SJSA1 (cell line): ENCODE measurements at regions not wholly inside any gene's neighbourhood (a gene's known extent, or its start where the extent isn't known, plus 50 kb on each side); places are given as distances from the start of the nearest gene placed in this dataset.

ENCODE experiments used
- DNase-seq, 2 experiments: peaks; one replicate each; pipeline ENCODE4 v3.0.0-alpha.2; 2015 to 2020; ENCODE audit warnings: low spot score in 2 of 2, low read depth in 1 of 2
- H3K27ac ChIP-seq: fragments of 250-450 bp; sonication (Bioruptor Pico); 2 replicates; pipeline ENCODE4 v1.5.1; 2020; ENCODE audit warnings: mild to moderate bottlenecking, moderate library complexity
- H3K27me3 ChIP-seq: fragments of 250-450 bp; sonication (Bioruptor Pico); replicated peaks from 2 replicates; pipeline ENCODE4 v1.5.1; 2020; ENCODE audit warnings: mild to moderate bottlenecking, moderate library complexity
- H3K36me3 ChIP-seq: fragments of 250-450 bp; sonication (Bioruptor Pico); 2 replicates; pipeline ENCODE4 v1.5.1; 2020; ENCODE audit warnings: mild to moderate bottlenecking
- H3K4me1 ChIP-seq: fragments of 250-450 bp; sonication (Bioruptor Pico); replicated peaks from 2 replicates; pipeline ENCODE4 v1.6.1; 2021; ENCODE audit warnings: mild to moderate bottlenecking
- H3K4me3 ChIP-seq: fragments of 250-450 bp; sonication (Bioruptor Pico); 2 replicates; pipeline ENCODE4 v1.5.1; 2020; ENCODE audit warnings: mild to moderate bottlenecking
- H3K9me3 ChIP-seq: fragments of 250-450 bp; sonication (Bioruptor Pico); replicated peaks from 2 replicates; pipeline ENCODE4 v1.5.1; 2020; ENCODE audit warnings: mild to moderate bottlenecking

DNA sequence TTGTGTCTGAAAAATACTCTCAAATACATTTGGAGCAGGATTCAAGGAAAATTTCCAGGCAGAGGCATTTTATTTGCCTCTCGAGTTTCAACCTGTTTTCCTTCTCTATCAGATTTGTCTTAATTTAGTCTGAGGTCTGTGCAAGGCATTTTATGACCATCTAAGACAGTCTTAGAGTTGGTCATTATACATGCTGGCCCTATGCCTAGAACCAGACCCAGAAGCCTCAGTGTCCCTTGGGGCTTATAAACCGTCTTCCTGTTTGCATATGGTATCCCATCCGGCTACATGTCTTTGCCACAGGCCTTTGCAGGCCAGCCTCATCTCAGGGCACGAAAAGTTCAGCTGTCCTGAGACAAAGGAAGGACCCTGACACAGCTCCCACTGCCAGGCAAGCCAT, 346.1 kb downstream of the SIPA1L2 start:
- Histone ChIP-seq H3K27me3 (no peaks in the 10 kb centered on the region), H3K27ac (no peak overlapping the region), H3K4me3 (no peak overlapping the region), H3K4me1 (no peaks in the 10 kb centered on the region; the same call in 1 of the 2 replicates), H3K9me3 (no peaks in the 10 kb centered on the region), H3K36me3 (no peaks in the 10 kb centered on the region)
- no peak for DNase-seq

DNA sequence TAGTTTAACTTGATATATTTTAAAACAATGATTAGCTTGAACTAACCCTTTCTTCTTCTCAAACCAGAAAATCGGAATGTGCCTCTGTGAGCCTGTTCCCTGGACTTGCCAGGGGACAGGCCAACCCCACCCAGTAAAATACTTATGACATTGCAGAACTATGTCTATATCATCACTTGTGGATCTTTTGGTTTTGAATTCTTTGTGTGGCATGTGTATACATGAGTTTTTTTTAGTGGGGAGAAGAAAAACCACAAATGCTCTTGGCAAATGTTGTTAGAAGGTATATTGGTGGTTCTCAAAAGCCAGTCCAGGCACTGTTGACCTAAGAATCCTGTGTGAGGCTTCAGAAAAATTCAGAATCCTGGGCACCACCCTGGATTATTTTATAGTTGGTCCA, 347.4 kb downstream of the SIPA1L2 start:
- DNase-seq, result peak in 1 of 2 experiments; percentile 27
- H3K27ac ChIP-seq, result no peak overlapping the region
- H3K4me3 ChIP-seq, result no peak overlapping the region
- no peaks in the 10 kb centered on the region for H3K27me3 ChIP-seq
- no peaks in the 10 kb centered on the region for H3K36me3 ChIP-seq
- no peaks in the 10 kb centered on the region for H3K9me3 ChIP-seq
- H3K4me1 ChIP-seq, result no peaks in the 10 kb centered on the region; the same call in 1 of the 2 replicates

DNA sequence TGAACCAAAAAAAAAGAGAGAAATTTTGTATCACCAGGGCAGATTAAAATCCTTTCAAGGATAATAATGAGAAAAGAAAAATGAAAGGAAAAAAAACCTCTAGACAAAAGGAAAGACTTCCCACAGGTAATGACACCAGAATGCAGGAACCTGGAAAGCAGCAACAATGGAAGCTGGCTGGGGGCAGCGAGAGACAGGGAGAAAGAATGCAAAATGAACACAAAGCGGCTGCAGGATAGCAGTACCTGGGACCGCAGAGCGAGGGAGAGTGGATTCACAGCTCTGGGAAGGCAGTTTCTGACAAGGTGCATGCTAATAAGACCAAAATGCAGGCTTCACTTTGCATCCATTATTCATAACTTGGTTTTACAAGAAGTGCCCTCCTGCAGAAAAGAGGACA, 349.0 kb downstream of the SIPA1L2 start:
- Histone ChIP-seq H3K9me3 (no peaks in the 10 kb centered on the region), H3K27me3 (no peaks in the 10 kb centered on the region), H3K36me3 (no peaks in the 10 kb centered on the region), H3K4me3 (no peak overlapping the region), H3K27ac (no peak overlapping the region), H3K4me1 (no peaks in the 10 kb centered on the region; the same call in 1 of the 2 replicates)
- DNase-seq, result no peak

DNA sequence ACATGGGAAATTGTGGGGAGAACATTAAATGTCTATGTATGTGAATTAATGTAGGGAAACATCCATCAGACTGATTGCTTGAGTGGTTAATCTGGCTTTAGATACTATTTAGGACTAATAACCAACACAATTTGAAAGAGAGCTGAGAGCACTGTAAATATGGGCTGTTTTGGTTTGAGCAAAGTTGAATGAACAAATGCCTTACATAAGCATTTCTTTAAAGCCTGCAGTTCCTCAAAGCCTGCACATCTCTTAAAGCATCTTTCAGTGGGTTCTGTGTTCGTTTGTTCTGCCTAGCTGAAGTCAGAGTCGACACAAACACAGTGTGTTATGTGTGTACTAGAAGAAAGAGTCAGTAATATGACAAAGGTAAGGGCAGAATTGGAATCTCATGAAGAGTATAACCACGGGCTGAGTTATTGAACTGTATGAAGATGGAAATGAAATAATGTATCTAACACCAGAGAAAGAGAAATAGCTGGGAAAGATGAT, 350.0 kb downstream of the SIPA1L2 start:
- H3K4me1 ChIP-seq, result no peaks in the 10 kb centered on the region; the same call in 1 of the 2 replicates
- H3K4me3 ChIP-seq, result no peak overlapping the region
- no peaks in the 10 kb centered on the region for H3K9me3 ChIP-seq
- DNase-seq, result no peak
- H3K36me3 ChIP-seq, result no peaks in the 10 kb centered on the region
- H3K27ac ChIP-seq, result no peak overlapping the region
- no peaks in the 10 kb centered on the region for H3K27me3 ChIP-seq

DNA sequence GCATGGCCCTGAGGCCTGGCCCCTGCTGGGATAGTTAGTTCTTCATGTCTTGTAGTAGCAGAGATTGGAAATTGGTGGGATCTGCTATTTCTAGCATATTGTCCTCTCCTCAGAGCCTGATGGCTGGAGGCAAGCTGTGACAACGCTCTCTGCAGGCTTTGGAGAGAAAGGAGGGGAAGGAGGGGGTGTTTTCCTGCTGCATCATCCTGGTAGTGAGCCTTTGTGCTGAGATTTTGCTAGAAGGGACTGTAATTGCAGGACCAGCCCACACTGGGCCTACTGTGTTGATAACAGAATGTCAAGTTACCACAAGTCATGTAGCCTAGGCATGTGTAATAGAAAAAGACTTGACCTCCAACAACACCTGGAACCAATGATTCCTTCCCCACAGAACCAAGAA, 351.0 kb downstream of the SIPA1L2 start:
- Histone ChIP-seq H3K36me3 (no peaks in the 10 kb centered on the region), H3K27ac (no peak overlapping the region), H3K4me1 (no peaks in the 10 kb centered on the region; the same call in 1 of the 2 replicates), H3K4me3 (no peak overlapping the region), H3K9me3 (no peaks in the 10 kb centered on the region), H3K27me3 (no peaks in the 10 kb centered on the region)
- DNase-seq, result no peak

DNA sequence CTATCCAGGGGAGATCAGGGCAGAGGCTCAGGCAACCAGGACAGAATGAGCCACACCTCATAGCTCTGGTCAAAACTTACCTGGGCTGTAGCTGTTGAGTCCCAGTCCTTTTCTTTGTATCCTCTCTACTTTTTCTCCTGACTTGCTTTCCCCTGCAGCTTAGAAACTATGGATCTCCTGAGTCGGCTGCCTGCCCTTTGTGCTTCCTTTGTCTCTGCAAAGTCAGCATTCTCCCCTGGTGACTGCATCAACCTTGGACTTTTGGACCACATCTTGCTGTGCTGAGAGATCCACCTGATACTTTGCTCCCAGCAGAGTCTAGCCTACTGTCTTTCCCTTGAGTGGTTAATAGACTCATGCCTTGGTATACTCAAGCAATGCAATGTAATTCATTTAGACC, 353.3 kb downstream of the SIPA1L2 start:
- no peak for DNase-seq
- H3K36me3 ChIP-seq, result no peaks in the 10 kb centered on the region
- H3K9me3 ChIP-seq, result no peaks in the 10 kb centered on the region
- no peaks in the 10 kb centered on the region for H3K27me3 ChIP-seq
- no peak overlapping the region for H3K27ac ChIP-seq
- H3K4me3 ChIP-seq, result no peak overlapping the region
- H3K4me1 ChIP-seq, result no peaks in the 10 kb centered on the region

DNA sequence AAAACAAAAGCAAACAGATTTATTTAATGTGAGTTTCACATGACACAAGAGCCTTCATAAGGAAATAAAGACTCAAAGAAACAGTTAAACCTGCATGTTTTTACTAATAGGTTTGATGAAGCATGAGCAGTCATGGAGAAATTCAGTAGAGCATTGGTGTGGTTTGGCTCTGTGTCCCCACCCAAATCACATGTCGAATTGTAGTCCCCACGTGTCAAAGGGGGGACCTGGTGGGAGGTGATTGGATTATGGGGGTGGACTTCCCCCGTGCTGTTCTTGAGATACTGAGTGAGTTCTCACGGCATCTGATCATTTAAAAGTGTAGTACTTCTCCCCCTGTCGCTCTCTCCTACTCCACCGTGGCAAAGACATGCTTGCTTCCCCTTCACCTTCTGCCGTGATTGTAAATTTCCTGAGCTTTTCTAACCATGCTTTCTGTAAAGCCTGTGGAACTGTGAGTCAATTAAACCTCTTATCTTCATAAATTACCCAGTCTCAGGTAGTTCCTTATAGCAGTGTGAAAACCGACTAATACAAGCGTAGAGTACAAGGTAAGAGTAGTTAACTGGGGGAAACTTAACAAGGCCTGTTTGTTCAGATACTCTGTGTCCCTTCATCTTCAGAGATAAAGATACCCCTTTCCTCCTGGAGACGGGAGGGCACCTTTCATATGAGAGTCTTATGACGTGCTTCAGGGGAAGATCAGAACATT, 354.8 kb downstream of the SIPA1L2 start:
- H3K27ac ChIP-seq, result no peak overlapping the region
- H3K9me3 ChIP-seq, result no peaks in the 10 kb centered on the region
- no peak overlapping the region for H3K4me3 ChIP-seq
- H3K4me1 ChIP-seq, result no peaks in the 10 kb centered on the region
- no peaks in the 10 kb centered on the region for H3K27me3 ChIP-seq
- DNase-seq, result no peak
- no peaks in the 10 kb centered on the region for H3K36me3 ChIP-seq

DNA sequence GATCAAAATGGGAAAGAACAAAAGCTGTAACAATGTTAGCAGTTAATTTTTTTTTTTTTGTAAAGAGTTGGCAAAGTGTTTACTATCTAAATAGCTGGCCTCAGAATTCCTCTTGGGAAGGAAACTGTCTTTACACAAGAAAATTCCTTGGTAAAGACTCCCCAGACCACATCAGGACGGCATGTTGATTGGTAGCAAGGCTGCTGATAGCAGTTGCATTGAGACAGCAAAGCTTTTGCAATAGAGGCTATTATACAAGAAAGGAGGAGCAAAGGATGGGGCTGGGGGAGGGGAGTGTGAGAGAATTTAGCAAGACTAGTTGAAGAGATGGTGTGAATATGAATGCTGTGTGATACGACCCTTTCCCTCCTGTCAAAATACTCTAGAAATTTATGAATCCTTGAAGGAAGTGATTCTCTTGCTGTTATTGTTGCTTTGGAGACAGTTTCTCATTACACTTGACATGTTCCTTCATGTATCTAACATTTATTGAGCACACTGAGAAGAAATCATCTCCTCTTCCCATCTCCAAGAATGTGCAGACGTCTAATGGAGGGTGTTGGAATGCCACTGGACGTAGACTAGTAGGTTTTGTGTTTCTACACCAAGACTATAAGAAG, 355.6 kb downstream of the SIPA1L2 start:
- Histone ChIP-seq H3K4me1 (peaks cover under 1% of the 10 kb centered on the region), H3K27ac (no peak overlapping the region), H3K27me3 (no peaks in the 10 kb centered on the region), H3K4me3 (no peak overlapping the region), H3K9me3 (no peaks in the 10 kb centered on the region), H3K36me3 (no peaks in the 10 kb centered on the region)
- no peak for DNase-seq

DNA sequence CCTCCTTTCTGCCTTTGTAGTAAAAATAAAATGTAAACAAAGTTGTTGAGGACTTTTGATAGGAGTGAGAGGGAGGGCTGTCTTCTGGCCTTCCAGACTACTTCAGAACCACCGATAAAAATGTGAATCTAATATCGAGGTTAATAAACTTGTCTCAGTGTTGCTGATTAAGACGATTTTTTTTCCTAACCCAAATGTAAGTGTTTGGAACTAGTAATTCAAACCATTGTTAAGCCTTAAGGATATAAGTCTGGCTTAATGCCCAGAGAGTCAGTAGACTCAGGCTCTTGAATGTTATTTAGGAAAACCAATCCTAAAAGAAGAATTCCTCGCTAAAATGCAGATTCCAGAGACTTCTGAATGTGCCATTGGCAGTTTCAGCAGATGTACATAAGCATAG, 356.9 kb downstream of the SIPA1L2 start:
- Histone ChIP-seq H3K4me3 (no peak overlapping the region), H3K36me3 (no peaks in the 10 kb centered on the region), H3K27me3 (no peaks in the 10 kb centered on the region), H3K9me3 (no peaks in the 10 kb centered on the region), H3K27ac (no peak overlapping the region), H3K4me1 (peaks cover 12% of the 10 kb centered on the region)
- DNase-seq, result no peak

DNA sequence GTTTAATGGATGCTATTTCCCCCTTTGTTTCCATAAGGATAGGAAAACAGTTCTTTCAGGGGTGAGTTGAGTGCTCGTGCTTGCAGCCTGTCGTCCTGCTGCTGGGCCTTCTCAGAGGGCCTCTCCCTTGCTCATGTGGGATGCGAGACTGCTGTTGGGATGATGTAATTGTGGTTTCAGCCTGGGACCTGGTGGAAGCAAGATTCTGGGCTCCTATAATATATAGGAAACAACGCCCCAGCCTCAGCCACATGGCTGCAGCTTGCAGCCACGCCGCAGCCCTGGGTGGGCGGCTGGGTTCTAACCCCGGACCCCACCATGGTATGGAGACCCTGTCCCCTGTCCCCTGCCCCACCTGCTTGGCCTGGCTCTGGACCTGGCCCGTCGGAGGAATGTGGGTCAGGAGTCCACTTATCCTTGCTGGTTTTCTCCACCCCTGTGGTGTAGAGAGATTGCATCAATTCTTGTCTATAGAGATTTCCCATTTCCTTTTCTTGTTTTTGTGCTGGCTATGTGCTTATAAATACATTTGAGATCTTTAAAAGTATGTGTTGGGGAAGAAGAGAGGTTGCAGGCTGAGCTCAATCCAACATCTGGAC, 357.8 kb downstream of the SIPA1L2 start:
- Histone ChIP-seq H3K27ac (no peak overlapping the region), H3K4me1 (peaks cover 12% of the 10 kb centered on the region), H3K9me3 (no peaks in the 10 kb centered on the region), H3K27me3 (no peaks in the 10 kb centered on the region), H3K36me3 (no peaks in the 10 kb centered on the region), H3K4me3 (no peak overlapping the region)
- DNase-seq, result no peak

DNA sequence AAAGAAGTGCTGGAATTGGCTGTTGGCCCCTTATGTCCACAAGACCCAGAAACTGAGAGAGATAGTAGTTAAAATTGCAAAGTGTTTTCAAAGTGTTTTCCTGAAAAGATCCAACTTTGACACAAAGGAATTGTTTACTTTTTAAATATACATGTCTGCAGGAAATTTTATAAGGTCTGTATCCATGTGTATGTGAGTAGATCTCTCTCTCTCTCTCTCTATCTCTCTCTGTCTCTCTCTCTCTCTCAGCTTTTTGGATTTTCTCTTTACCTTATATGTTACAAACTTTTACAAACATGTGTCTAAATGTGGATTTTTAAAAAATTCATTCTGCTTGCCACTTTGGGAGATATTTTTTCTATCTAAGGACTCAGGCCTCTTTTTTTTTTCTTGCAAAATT, 358.6 kb downstream of the SIPA1L2 start:
- Histone ChIP-seq H3K27ac (no peak overlapping the region), H3K9me3 (no peaks in the 10 kb centered on the region), H3K4me3 (no peak overlapping the region), H3K27me3 (no peaks in the 10 kb centered on the region), H3K4me1 (peaks cover 12% of the 10 kb centered on the region), H3K36me3 (no peaks in the 10 kb centered on the region)
- no peak for DNase-seq

DNA sequence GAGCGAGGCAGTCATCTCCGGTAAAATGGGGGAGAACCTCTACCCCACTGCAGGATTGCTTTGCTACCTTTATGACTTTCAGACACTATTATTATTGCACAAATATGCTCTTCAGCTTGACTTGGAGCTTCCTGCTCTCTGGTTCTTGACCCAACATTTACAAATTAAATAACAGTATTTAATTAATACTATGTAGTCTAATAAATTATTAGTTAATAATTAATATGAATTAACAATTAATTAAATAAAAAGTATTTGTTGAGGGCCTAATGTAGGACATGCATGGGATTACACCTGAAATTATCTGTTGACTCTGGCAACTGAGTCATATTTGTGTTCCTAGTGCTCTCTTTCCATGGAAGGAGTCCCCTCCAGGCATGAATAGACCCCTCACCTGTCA, 359.9 kb downstream of the SIPA1L2 start:
- DNase-seq, result no peak
- Histone ChIP-seq H3K9me3 (no peaks in the 10 kb centered on the region), H3K36me3 (no peaks in the 10 kb centered on the region), H3K4me3 (no peak overlapping the region), H3K4me1 (peaks cover 12% of the 10 kb centered on the region), H3K27ac (no peak overlapping the region), H3K27me3 (no peaks in the 10 kb centered on the region)

DNA sequence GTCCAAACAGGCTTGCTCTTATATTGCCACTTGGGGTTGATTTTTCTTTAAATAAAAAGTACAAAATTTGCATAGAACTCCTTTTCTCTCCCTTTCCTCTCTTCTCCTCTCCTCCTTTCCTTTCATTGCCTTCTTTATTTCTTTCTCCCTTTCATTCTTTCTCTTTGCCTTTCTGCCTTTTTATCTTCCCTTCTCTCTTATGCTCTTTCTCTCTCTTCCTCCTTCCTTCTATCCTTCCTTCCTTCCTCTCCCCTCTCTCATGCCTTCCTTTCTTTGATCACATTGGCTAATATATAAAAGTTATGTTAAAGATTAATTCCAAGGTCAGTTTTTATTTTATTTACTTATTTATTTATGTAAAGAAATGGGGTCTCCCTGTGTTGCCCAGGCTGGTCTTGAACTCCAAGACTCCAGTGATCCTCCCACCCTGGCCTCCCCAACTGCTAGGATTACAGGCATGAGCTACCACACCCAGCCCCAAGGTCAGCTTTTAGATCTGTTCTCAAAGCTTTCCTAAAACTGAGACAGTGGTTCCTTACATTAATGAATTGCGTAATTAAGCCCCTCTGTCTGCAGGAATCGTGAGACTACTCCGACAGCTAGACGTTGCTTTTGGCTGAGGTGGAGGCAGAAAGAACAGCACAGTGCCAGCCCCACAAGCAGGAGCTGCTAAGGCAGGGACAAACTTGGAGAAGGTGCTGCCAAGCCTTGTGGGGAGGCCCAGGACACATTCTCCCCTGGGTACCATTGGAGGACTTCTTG, 361.9 kb downstream of the SIPA1L2 start:
- Histone ChIP-seq H3K27me3 (no peaks in the 10 kb centered on the region), H3K4me3 (no peak overlapping the region), H3K36me3 (no peaks in the 10 kb centered on the region), H3K4me1 (peaks cover 12% of the 10 kb centered on the region), H3K9me3 (no peaks in the 10 kb centered on the region), H3K27ac (peak overlapping the region; percentile 11; the same call in 1 of the 2 replicates)
- DNase-seq, result no peak
